Spinal cord (tissue), 9 donors: ENCODE measurements at regions not wholly inside any gene's neighbourhood (a gene's known extent, or its start where the extent isn't known, plus 50 kb on each side); places are given as distances from the start of the nearest gene placed in this dataset.

Experiments used
- DNase-seq, 6 donors: peaks; one replicate each; pipeline versions ENCODE4 v3.0.0 to v3.0.0-alpha.2; 2013 to 2015; ENCODE audit warnings: low spot score in 6 of 6, low read depth in 4 of 6
- H3K27ac ChIP-seq: one replicate; pipeline ENCODE4 v1.5.1; 2013; ENCODE audit warnings: low read depth, low read length, control low read depth
- H3K27me3 ChIP-seq: one replicate; pipeline ENCODE4 v1.6.1; 2013; ENCODE audit warnings: low read length; ENCODE audit not compliant: control insufficient read depth, insufficient read depth
- H3K36me3 ChIP-seq: one replicate; pipeline ENCODE4 v1.6.1; 2013; ENCODE audit warnings: low read length; ENCODE audit not compliant: control insufficient read depth, insufficient read depth
- H3K4me1 ChIP-seq: one replicate; pipeline ENCODE4 v1.6.1; 2013; ENCODE audit warnings: low read length; ENCODE audit not compliant: control insufficient read depth, insufficient read depth
- H3K4me3 ChIP-seq: one replicate; pipeline ENCODE4 v1.5.1; 2013; ENCODE audit warnings: low read depth, low read length, control low read depth
- H3K9me3 ChIP-seq: one replicate; pipeline ENCODE4 v1.6.1; 2013; ENCODE audit warnings: low read length; ENCODE audit not compliant: control insufficient read depth, insufficient read depth
- WGBS: methylation state at CpG from one replicate; pipeline ENCODE4 v1.1.5; 2013; ENCODE audit warnings: missing lambda C conversion rate; ENCODE audit not compliant: insufficient coverage; 5-methylcytosine and 5-hydroxymethylcytosine counted together
- donor health status: healthy.

- Histone ChIP-seq H3K27me3 (no peaks in the 10 kb centered on the region), H3K4me3 (no peak overlapping the region), H3K36me3 (no peaks in the 10 kb centered on the region), H3K9me3 (no peaks in the 10 kb centered on the region), H3K4me1 (peaks cover 14% of the 10 kb centered on the region), H3K27ac (no peak overlapping the region)
- DNase-seq, result peak in 1 of 6 donors; percentile 18
- 63% methylated on average over 17 of the region's 20 CpGs for WGBS
These were observed 76.2 kb upstream of the NSMCE3 start for GRCh38 chr15:29345549-29346525.

- no peak for DNase-seq
- Histone ChIP-seq H3K9me3 (no peaks in the 10 kb centered on the region), H3K27ac (no peak overlapping the region), H3K4me3 (no peak overlapping the region), H3K27me3 (no peaks in the 10 kb centered on the region), H3K4me1 (peaks cover 14% of the 10 kb centered on the region), H3K36me3 (no peaks in the 10 kb centered on the region)
- 92% methylated on average over 3 of the region's 3 CpGs for WGBS
These were observed 74.9 kb upstream of the NSMCE3 start for GRCh38 chr15:29344474-29344873.

GRCh38 chr15:29343229-29343628 is 73.6 kb upstream of the NSMCE3 start:
- no peak overlapping the region for H3K4me3 ChIP-seq
- peaks cover 11% of the 10 kb centered on the region for H3K4me1 ChIP-seq
- no peak overlapping the region for H3K27ac ChIP-seq
- no CpG with 5 or more reads among the region's 2 CpGs for WGBS
- DNase-seq, result no peak
- H3K27me3 ChIP-seq, result no peaks in the 10 kb centered on the region
- H3K36me3 ChIP-seq, result no peaks in the 10 kb centered on the region
- no peaks in the 10 kb centered on the region for H3K9me3 ChIP-seq

GRCh38 chr15:29342201-29342600 is 72.6 kb upstream of the NSMCE3 start:
- Histone ChIP-seq H3K4me3 (no peak overlapping the region), H3K9me3 (no peaks in the 10 kb centered on the region), H3K4me1 (peaks cover 10% of the 10 kb centered on the region), H3K27ac (no peak overlapping the region), H3K27me3 (no peaks in the 10 kb centered on the region), H3K36me3 (no peaks in the 10 kb centered on the region)
- no peak for DNase-seq
- WGBS, result 87% methylated on average over 6 of the region's 8 CpGs

- H3K4me3 ChIP-seq, result no peak overlapping the region
- no peaks in the 10 kb centered on the region for H3K27me3 ChIP-seq
- no peaks in the 10 kb centered on the region for H3K9me3 ChIP-seq
- DNase-seq, result peak in 1 of 6 donors; percentile 55
- H3K27ac ChIP-seq, result no peak overlapping the region
- H3K36me3 ChIP-seq, result no peaks in the 10 kb centered on the region
- 72% methylated on average over 3 of the region's 6 CpGs for WGBS
- no peaks in the 10 kb centered on the region for H3K4me1 ChIP-seq
These were observed 67.7 kb upstream of the NSMCE3 start for GRCh38 chr15:29337156-29337959.

GRCh38 chr15:29334544-29334943 is 64.9 kb upstream of the NSMCE3 start:
- Histone ChIP-seq H3K9me3 (no peaks in the 10 kb centered on the region), H3K4me1 (no peaks in the 10 kb centered on the region), H3K36me3 (no peaks in the 10 kb centered on the region), H3K27ac (no peak overlapping the region), H3K27me3 (no peaks in the 10 kb centered on the region), H3K4me3 (no peak overlapping the region)
- DNase-seq, result no peak
- WGBS, result 95% methylated on average over 8 of the region's 9 CpGs

- Histone ChIP-seq H3K36me3 (no peaks in the 10 kb centered on the region), H3K4me3 (no peak overlapping the region), H3K4me1 (no peaks in the 10 kb centered on the region), H3K27ac (no peak overlapping the region), H3K27me3 (no peaks in the 10 kb centered on the region), H3K9me3 (no peaks in the 10 kb centered on the region)
- WGBS, result 91% methylated on average over 6 of the region's 6 CpGs
- DNase-seq, result no peak
These were observed 63.6 kb upstream of the NSMCE3 start for GRCh38 chr15:29333261-29333660.

- H3K9me3 ChIP-seq, result no peaks in the 10 kb centered on the region
- no peak overlapping the region for H3K27ac ChIP-seq
- DNase-seq, result no peak
- H3K4me3 ChIP-seq, result no peak overlapping the region
- 79% methylated on average over 2 of the region's 6 CpGs for WGBS
- no peaks in the 10 kb centered on the region for H3K27me3 ChIP-seq
- H3K4me1 ChIP-seq, result no peaks in the 10 kb centered on the region
- H3K36me3 ChIP-seq, result no peaks in the 10 kb centered on the region
These were observed 62.0 kb upstream of the NSMCE3 start for GRCh38 chr15:29331669-29332068.

GRCh38 chr15:29331071-29331470 is 61.4 kb upstream of the NSMCE3 start:
- 91% methylated on average over 9 of the region's 10 CpGs for WGBS
- Histone ChIP-seq H3K36me3 (no peaks in the 10 kb centered on the region), H3K27ac (no peak overlapping the region), H3K9me3 (no peaks in the 10 kb centered on the region), H3K27me3 (no peaks in the 10 kb centered on the region), H3K4me3 (no peak overlapping the region), H3K4me1 (no peaks in the 10 kb centered on the region)
- DNase-seq, result no peak
